ENCODE measurements at regions not wholly inside any gene's neighbourhood (a gene's known extent, or its start where the extent isn't known, plus 50 kb on each side); places are given as distances from the start of the nearest gene placed in this dataset.

DNA sequence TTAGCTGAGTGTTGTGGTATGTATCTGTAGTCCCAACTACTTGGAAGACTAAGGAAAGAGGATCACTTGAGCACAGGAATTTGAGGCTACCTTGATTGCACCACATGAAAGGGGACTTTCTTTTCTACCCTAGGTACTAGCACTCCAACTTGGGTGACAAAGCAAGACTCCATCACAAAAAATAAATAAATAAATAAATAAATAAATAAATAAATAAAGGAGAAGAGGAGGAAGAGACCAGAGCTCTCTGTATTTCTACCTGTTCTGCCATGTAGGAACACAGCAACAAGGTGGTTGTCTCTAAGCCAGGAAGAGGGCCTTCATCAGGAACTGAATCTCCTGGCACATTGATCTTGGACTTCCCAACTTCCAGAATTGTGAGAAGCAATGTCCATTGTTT, 118.6 kb downstream of the HMHB1 start:
- Histone ChIP-seq H3K4me1 (ENCODE audit: insufficient read depth, low read length) (no peaks in the 10 kb centered on the region), H2AFZ (ENCODE audit: low read length) (no peak overlapping the region), H3K36me3 (replicated peaks in 1 of 2; ENCODE audit: control insufficient read depth in 1 of 2, insufficient read depth in 2 of 2, low read length in 2 of 2) (no peaks in the 10 kb centered on the region), H3K79me2 (ENCODE audit: insufficient read depth, low read length) (no peaks in the 10 kb centered on the region), H3K9ac (ENCODE audit: insufficient read depth, low read depth, low read length) (no peak overlapping the region), H3K4me2 (ENCODE audit: low read depth, low read length) (no peak overlapping the region), H4K20me1 (ENCODE audit: insufficient read depth, low read length) (no peaks in the 10 kb centered on the region), H3K4me3 (replicated peaks in 1 of 3; ENCODE audit: insufficient read depth in 1 of 3, low read depth in 2 of 3, low read length in 3 of 3) (no peak overlapping the region), H3K9me3 (ENCODE audit: low read length) (no peaks in the 10 kb centered on the region; the same call in 1 of the 2 replicates), H3K27me3 (ENCODE audit: control insufficient read depth in 1 of 2, insufficient read depth in 2 of 2, low read length in 2 of 2) (no peaks in the 10 kb centered on the region), H3K27ac (ENCODE audit: extremely low read length, insufficient read depth, low read length) (no peak overlapping the region)
- no peak for ATAC-seq
- FAIRE-seq, result no peak
- in situ Hi-C loops (cut with HindIII; ENCODE audit: extremely low pct_ligation_motif_present, low pct_unique_long_range_greater_than_20kb) (no loop called here), intact Hi-C loops (cut with micrococcal nuclease; ENCODE audit: unreplicated experiment) (no loop called here)
- POLR2A ChIA-PET, result no interaction called here
- no peak for DNase-seq (ENCODE audit: low spot score)
- no TSS peak for BruUV-seq (replicated peaks)
- CTCF ChIA-PET (ENCODE audit: low intra/inter-chr PET ratio, low total read pairs), result no interaction called here
- TF ChIP-seq ELF3 (CRISPR knock-in tag; IDR thresholded peaks at IDR 0.05), result no peak
- no peak for TF ChIP-seq ZNF619 (CRISPR knock-in tag; IDR thresholded peaks at IDR 0.05)
- no peak for TF ChIP-seq ZNF124 (CRISPR knock-in tag; IDR thresholded peaks at IDR 0.05)
- TF ChIP-seq, protein P1, sequence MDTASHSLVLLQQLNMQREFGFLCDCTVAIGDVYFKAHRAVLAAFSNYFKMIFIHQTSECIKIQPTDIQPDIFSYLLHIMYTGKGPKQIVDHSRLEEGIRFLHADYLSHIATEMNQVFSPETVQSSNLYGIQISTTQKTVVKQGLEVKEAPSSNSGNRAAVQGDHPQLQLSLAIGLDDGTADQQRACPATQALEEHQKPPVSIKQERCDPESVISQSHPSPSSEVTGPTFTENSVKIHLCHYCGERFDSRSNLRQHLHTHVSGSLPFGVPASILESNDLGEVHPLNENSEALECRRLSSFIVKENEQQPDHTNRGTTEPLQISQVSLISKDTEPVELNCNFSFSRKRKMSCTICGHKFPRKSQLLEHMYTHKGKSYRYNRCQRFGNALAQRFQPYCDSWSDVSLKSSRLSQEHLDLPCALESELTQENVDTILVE (CRISPR knock-in tag; IDR thresholded peaks at IDR 0.05), result no peak
- TF ChIP-seq, protein P2, sequence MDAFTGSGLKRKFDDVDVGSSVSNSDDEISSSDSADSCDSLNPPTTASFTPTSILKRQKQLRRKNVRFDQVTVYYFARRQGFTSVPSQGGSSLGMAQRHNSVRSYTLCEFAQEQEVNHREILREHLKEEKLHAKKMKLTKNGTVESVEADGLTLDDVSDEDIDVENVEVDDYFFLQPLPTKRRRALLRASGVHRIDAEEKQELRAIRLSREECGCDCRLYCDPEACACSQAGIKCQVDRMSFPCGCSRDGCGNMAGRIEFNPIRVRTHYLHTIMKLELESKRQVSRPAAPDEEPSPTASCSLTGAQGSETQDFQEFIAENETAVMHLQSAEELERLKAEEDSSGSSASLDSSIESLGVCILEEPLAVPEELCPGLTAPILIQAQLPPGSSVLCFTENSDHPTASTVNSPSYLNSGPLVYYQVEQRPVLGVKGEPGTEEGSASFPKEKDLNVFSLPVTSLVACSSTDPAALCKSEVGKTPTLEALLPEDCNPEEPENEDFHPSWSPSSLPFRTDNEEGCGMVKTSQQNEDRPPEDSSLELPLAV (CRISPR knock-in tag; conservative IDR thresholded peaks at IDR 0.05; ENCODE audit: low read depth), result no peak
- no peak for TF ChIP-seq MIXL1 (CRISPR knock-in tag; IDR thresholded peaks at IDR 0.05)
- TF ChIP-seq DPF2 (CRISPR knock-in tag; IDR thresholded peaks at IDR 0.05; ENCODE audit: borderline replicate concordance, low read depth), result no peak
- TF ChIP-seq THAP11 (CRISPR knock-in tag; IDR thresholded peaks at IDR 0.05), result no peak
- TF ChIP-seq, protein P3, sequence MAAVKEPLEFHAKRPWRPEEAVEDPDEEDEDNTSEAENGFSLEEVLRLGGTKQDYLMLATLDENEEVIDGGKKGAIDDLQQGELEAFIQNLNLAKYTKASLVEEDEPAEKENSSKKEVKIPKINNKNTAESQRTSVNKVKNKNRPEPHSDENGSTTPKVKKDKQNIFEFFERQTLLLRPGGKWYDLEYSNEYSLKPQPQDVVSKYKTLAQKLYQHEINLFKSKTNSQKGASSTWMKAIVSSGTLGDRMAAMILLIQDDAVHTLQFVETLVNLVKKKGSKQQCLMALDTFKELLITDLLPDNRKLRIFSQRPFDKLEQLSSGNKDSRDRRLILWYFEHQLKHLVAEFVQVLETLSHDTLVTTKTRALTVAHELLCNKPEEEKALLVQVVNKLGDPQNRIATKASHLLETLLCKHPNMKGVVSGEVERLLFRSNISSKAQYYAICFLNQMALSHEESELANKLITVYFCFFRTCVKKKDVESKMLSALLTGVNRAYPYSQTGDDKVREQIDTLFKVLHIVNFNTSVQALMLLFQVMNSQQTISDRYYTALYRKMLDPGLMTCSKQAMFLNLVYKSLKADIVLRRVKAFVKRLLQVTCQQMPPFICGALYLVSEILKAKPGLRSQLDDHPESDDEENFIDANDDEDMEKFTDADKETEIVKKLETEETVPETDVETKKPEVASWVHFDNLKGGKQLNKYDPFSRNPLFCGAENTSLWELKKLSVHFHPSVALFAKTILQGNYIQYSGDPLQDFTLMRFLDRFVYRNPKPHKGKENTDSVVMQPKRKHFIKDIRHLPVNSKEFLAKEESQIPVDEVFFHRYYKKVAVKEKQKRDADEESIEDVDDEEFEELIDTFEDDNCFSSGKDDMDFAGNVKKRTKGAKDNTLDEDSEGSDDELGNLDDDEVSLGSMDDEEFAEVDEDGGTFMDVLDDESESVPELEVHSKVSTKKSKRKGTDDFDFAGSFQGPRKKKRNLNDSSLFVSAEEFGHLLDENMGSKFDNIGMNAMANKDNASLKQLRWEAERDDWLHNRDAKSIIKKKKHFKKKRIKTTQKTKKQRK (IDR thresholded peaks at IDR 0.05; ENCODE audit: low read length), result no peak
- no peak for TF ChIP-seq SMARCE1 (IDR thresholded peaks at IDR 0.05; ENCODE audit: borderline replicate concordance)
- TF ChIP-seq, protein P4, sequence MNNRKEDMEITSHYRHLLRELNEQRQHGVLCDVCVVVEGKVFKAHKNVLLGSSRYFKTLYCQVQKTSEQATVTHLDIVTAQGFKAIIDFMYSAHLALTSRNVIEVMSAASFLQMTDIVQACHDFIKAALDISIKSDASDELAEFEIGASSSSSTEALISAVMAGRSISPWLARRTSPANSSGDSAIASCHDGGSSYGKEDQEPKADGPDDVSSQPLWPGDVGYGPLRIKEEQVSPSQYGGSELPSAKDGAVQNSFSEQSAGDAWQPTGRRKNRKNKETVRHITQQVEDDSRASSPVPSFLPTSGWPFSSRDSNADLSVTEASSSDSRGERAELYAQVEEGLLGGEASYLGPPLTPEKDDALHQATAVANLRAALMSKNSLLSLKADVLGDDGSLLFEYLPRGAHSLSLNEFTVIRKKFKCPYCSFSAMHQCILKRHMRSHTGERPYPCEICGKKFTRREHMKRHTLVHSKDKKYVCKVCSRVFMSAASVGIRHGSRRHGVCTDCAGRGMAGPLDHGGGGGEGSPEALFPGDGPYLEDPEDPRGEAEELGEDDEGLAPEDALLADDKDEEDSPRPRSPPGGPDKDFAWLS (CRISPR knock-in tag; IDR thresholded peaks at IDR 0.05; ENCODE audit: borderline replicate concordance), result no peak
- no peak for TF ChIP-seq ZFX (CRISPR knock-in tag; IDR thresholded peaks at IDR 0.05; ENCODE audit: low read depth)
- TF ChIP-seq IRF2 (CRISPR knock-in tag; IDR thresholded peaks at IDR 0.05), result no peak
- TF ChIP-seq ZNF674 (CRISPR knock-in tag; IDR thresholded peaks at IDR 0.05; ENCODE audit: low read depth), result no peak
- TF ChIP-seq, protein P5, sequence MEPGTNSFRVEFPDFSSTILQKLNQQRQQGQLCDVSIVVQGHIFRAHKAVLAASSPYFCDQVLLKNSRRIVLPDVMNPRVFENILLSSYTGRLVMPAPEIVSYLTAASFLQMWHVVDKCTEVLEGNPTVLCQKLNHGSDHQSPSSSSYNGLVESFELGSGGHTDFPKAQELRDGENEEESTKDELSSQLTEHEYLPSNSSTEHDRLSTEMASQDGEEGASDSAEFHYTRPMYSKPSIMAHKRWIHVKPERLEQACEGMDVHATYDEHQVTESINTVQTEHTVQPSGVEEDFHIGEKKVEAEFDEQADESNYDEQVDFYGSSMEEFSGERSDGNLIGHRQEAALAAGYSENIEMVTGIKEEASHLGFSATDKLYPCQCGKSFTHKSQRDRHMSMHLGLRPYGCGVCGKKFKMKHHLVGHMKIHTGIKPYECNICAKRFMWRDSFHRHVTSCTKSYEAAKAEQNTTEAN (CRISPR knock-in tag; conservative IDR thresholded peaks at IDR 0.05), result no peak
- no peak for TF ChIP-seq ZNF841 (CRISPR knock-in tag; IDR thresholded peaks at IDR 0.05; ENCODE audit: borderline replicate concordance)

Data from HepG2 (cell line).